ENCODE measurements at regions not wholly inside any gene's neighbourhood (a gene's known extent, or its start where the extent isn't known, plus 50 kb on each side); places are given as distances from the start of the nearest gene placed in this dataset.

GRCh38 chr17:6286233-6286632 is 148.7 kb downstream of the AIPL1 start:
- CTCF ChIA-PET (ENCODE audit: partially characterized antibody): interaction anchor here (0.6 kb wide), 1 partner anchor 976 kb away, joined by 3 read pairs; no protein-coding TSS in a partner anchor
- intact Hi-C loops (cut with micrococcal nuclease): no loop called here
- DNase-seq: no peak

GRCh38 chr17:6285486-6285885 is 149.4 kb downstream of the AIPL1 start:
- peaks cover 6 to 7% of the 10 kb centered on the region in 2 donors for H3K27me3 Mint-ChIP-seq
- H3K27ac Mint-ChIP-seq: no peak overlapping the region
- DNase-seq: no peak
- intact Hi-C loops (cut with micrococcal nuclease): no loop called here
- no peaks in the 10 kb centered on the region for H3K9me3 Mint-ChIP-seq
- H3K27ac ChIP-seq (ENCODE audit: low read depth, low read length): no peak overlapping the region
- H3K4me1 Mint-ChIP-seq: no peaks in the 10 kb centered on the region
- H3K36me3 ChIP-seq (ENCODE audit: insufficient read depth, low read length): no peaks in the 10 kb centered on the region
- ChIA-PET CTCF (ENCODE audit: partially characterized antibody) (no interaction called here), POLR2A (ENCODE audit: partially characterized antibody) (no interaction called here)
- no peaks in the 10 kb centered on the region for H3K4me1 ChIP-seq (ENCODE audit: insufficient read depth, low read length)
- H3K4me3 Mint-ChIP-seq: no peak overlapping the region
- H3K4me3 ChIP-seq (ENCODE audit: low read length in 2 of 2): no peak overlapping the region
- no peaks in the 10 kb centered on the region for H3K36me3 Mint-ChIP-seq
- no peaks in the 10 kb centered on the region for H3K9me3 ChIP-seq (ENCODE audit: control insufficient read depth in 1 of 2, low read length in 2 of 2)
- H3K27me3 ChIP-seq (ENCODE audit: insufficient read depth, low read length): no peaks in the 10 kb centered on the region

More at GRCh38 chr17:6286233-6286632, 148.7 kb downstream of the AIPL1 start:
- Mint-ChIP-seq H3K27me3 (peaks cover 3 to 7% of the 10 kb centered on the region in 2 donors), H3K4me3 (no peak overlapping the region), H3K36me3 (no peaks in the 10 kb centered on the region), H3K9me3 (no peaks in the 10 kb centered on the region), H3K27ac (no peak overlapping the region), H3K4me1 (no peaks in the 10 kb centered on the region)
- H3K4me1 ChIP-seq (ENCODE audit: insufficient read depth, low read length): no peaks in the 10 kb centered on the region
- no peaks in the 10 kb centered on the region for H3K36me3 ChIP-seq (ENCODE audit: insufficient read depth, low read length)
- no peaks in the 10 kb centered on the region for H3K27me3 ChIP-seq (ENCODE audit: insufficient read depth, low read length)
- no peak overlapping the region for H3K4me3 ChIP-seq (ENCODE audit: low read length in 2 of 2)
- no peaks in the 10 kb centered on the region for H3K9me3 ChIP-seq (ENCODE audit: control insufficient read depth in 1 of 2, low read length in 2 of 2)
- no peak overlapping the region for H3K27ac ChIP-seq (ENCODE audit: low read depth, low read length)
- POLR2A ChIA-PET (ENCODE audit: partially characterized antibody): no interaction called here

GRCh38 chr17:6279659-6280058 is 155.3 kb downstream of the AIPL1 start:
- Mint-ChIP-seq H3K36me3 (no peaks in the 10 kb centered on the region), H3K27ac (no peak overlapping the region), H3K4me1 (no peaks in the 10 kb centered on the region), H3K27me3 (peaks cover 5 to 6% of the 10 kb centered on the region in 2 donors), H3K4me3 (no peak overlapping the region), H3K9me3 (no peaks in the 10 kb centered on the region)
- Histone ChIP-seq H3K9me3 (ENCODE audit: control insufficient read depth in 1 of 2, low read length in 2 of 2) (no peaks in the 10 kb centered on the region), H3K27me3 (ENCODE audit: insufficient read depth, low read length) (no peaks in the 10 kb centered on the region), H3K4me3 (ENCODE audit: low read length in 2 of 2) (no peak overlapping the region), H3K4me1 (ENCODE audit: insufficient read depth, low read length) (no peaks in the 10 kb centered on the region), H3K27ac (ENCODE audit: low read depth, low read length) (no peak overlapping the region), H3K36me3 (ENCODE audit: insufficient read depth, low read length) (no peaks in the 10 kb centered on the region)
- ChIA-PET CTCF (ENCODE audit: partially characterized antibody) (no interaction called here), POLR2A (ENCODE audit: partially characterized antibody) (no interaction called here)
- intact Hi-C loops (cut with micrococcal nuclease): no loop called here
- no peak for DNase-seq

GRCh38 chr17:6278376-6278775 is 156.5 kb downstream of the AIPL1 start:
- Mint-ChIP-seq H3K9me3 (no peaks in the 10 kb centered on the region), H3K27ac (no peak overlapping the region), H3K4me1 (no peaks in the 10 kb centered on the region), H3K36me3 (no peaks in the 10 kb centered on the region), H3K27me3 (peaks cover 3 to 7% of the 10 kb centered on the region in 2 donors), H3K4me3 (no peak overlapping the region)
- intact Hi-C loops (cut with micrococcal nuclease): no loop called here
- Histone ChIP-seq H3K9me3 (ENCODE audit: control insufficient read depth in 1 of 2, low read length in 2 of 2) (no peaks in the 10 kb centered on the region), H3K4me3 (ENCODE audit: low read length in 2 of 2) (no peak overlapping the region), H3K27ac (ENCODE audit: low read depth, low read length) (no peak overlapping the region), H3K27me3 (ENCODE audit: insufficient read depth, low read length) (no peaks in the 10 kb centered on the region), H3K4me1 (ENCODE audit: insufficient read depth, low read length) (no peaks in the 10 kb centered on the region), H3K36me3 (ENCODE audit: insufficient read depth, low read length) (no peaks in the 10 kb centered on the region)
- no peak for DNase-seq
- POLR2A ChIA-PET (ENCODE audit: partially characterized antibody): no interaction called here
- CTCF ChIA-PET (ENCODE audit: partially characterized antibody): no interaction called here

- no peak overlapping the region for H3K4me3 ChIP-seq (ENCODE audit: low read length in 2 of 2)
- ChIA-PET CTCF (ENCODE audit: partially characterized antibody) (no interaction called here), POLR2A (ENCODE audit: partially characterized antibody) (no interaction called here)
- no peaks in the 10 kb centered on the region for H3K27me3 ChIP-seq (ENCODE audit: insufficient read depth, low read length)
- no peak for DNase-seq
- intact Hi-C loops (cut with micrococcal nuclease): no loop called here
- H3K9me3 Mint-ChIP-seq: peaks cover 0 to 3% (median 0%) of the 10 kb centered on the region in 8 donors
- H3K4me1 Mint-ChIP-seq: no peaks in the 10 kb centered on the region
- no peaks in the 10 kb centered on the region for H3K9me3 ChIP-seq (ENCODE audit: control insufficient read depth in 1 of 2, low read length in 2 of 2)
- no peak overlapping the region for H3K4me3 Mint-ChIP-seq
- H3K36me3 ChIP-seq (ENCODE audit: insufficient read depth, low read length): no peaks in the 10 kb centered on the region
- no peak overlapping the region for H3K27ac Mint-ChIP-seq
- H3K27ac ChIP-seq (ENCODE audit: low read depth, low read length): no peak overlapping the region
- H3K36me3 Mint-ChIP-seq: no peaks in the 10 kb centered on the region
- H3K27me3 Mint-ChIP-seq: peaks cover under 1 to 11% of the 10 kb centered on the region in 2 donors
- no peaks in the 10 kb centered on the region for H3K4me1 ChIP-seq (ENCODE audit: insufficient read depth, low read length)
Measured at GRCh38 chr17:6276711-6277110, 158.2 kb downstream of the AIPL1 start.

- CTCF ChIA-PET (ENCODE audit: partially characterized antibody): no interaction called here
- Histone ChIP-seq H3K9me3 (ENCODE audit: control insufficient read depth in 1 of 2, low read length in 2 of 2) (no peaks in the 10 kb centered on the region), H3K4me1 (ENCODE audit: insufficient read depth, low read length) (no peaks in the 10 kb centered on the region), H3K4me3 (ENCODE audit: low read length in 2 of 2) (no peak overlapping the region), H3K27me3 (ENCODE audit: insufficient read depth, low read length) (no peaks in the 10 kb centered on the region), H3K27ac (ENCODE audit: low read depth, low read length) (no peak overlapping the region), H3K36me3 (ENCODE audit: insufficient read depth, low read length) (no peaks in the 10 kb centered on the region)
- Mint-ChIP-seq H3K27me3 (peaks cover 2 to 7% of the 10 kb centered on the region in 2 donors), H3K36me3 (no peaks in the 10 kb centered on the region), H3K27ac (no peak overlapping the region), H3K4me3 (no peak overlapping the region), H3K9me3 (peaks cover 0 to 4% (median under 1%) of the 10 kb centered on the region in 8 donors), H3K4me1 (no peaks in the 10 kb centered on the region)
- intact Hi-C loops (cut with micrococcal nuclease): no loop called here
- POLR2A ChIA-PET (ENCODE audit: partially characterized antibody): no interaction called here
- no peak for DNase-seq
Measured at GRCh38 chr17:6274310-6274709, 160.6 kb downstream of the AIPL1 start.

GRCh38 chr17:6269478-6269877 is 165.4 kb downstream of the AIPL1 start:
- Mint-ChIP-seq H3K27ac (no peak overlapping the region), H3K27me3 (peaks cover 6 to 13% of the 10 kb centered on the region in 2 donors), H3K36me3 (no peaks in the 10 kb centered on the region), H3K9me3 (peaks cover 0 to 11% (median 5%) of the 10 kb centered on the region in 8 donors), H3K4me1 (no peaks in the 10 kb centered on the region), H3K4me3 (no peak overlapping the region)
- DNase-seq: peak in 1 of 5 donors; percentile 4
- Histone ChIP-seq H3K4me3 (ENCODE audit: low read length in 2 of 2) (no peak overlapping the region), H3K36me3 (ENCODE audit: insufficient read depth, low read length) (no peaks in the 10 kb centered on the region), H3K4me1 (ENCODE audit: insufficient read depth, low read length) (no peaks in the 10 kb centered on the region), H3K9me3 (ENCODE audit: control insufficient read depth in 1 of 2, low read length in 2 of 2) (no peaks in the 10 kb centered on the region), H3K27ac (ENCODE audit: low read depth, low read length) (no peak overlapping the region), H3K27me3 (ENCODE audit: insufficient read depth, low read length) (no peaks in the 10 kb centered on the region)
- intact Hi-C loops (cut with micrococcal nuclease): no loop called here
- ChIA-PET POLR2A (ENCODE audit: partially characterized antibody) (no interaction called here), CTCF (ENCODE audit: partially characterized antibody) (no interaction called here)

GRCh38 chr17:6261466-6261865 is 173.5 kb downstream of the AIPL1 start:
- no peak overlapping the region for H3K27ac ChIP-seq (ENCODE audit: low read depth, low read length)
- no peaks in the 10 kb centered on the region for H3K36me3 ChIP-seq (ENCODE audit: insufficient read depth, low read length)
- H3K9me3 Mint-ChIP-seq: peaks cover 0 to 9% (median 5%) of the 10 kb centered on the region in 8 donors
- H3K4me3 Mint-ChIP-seq: no peak overlapping the region
- H3K27me3 ChIP-seq (ENCODE audit: insufficient read depth, low read length): no peaks in the 10 kb centered on the region
- H3K36me3 Mint-ChIP-seq: no peaks in the 10 kb centered on the region
- H3K27me3 Mint-ChIP-seq: peaks cover 25 to 30% of the 10 kb centered on the region in 2 donors
- no peak overlapping the region for H3K27ac Mint-ChIP-seq
- no peak for DNase-seq
- H3K4me3 ChIP-seq (ENCODE audit: low read length in 2 of 2): no peak overlapping the region
- H3K4me1 Mint-ChIP-seq: no peaks in the 10 kb centered on the region
- CTCF ChIA-PET (ENCODE audit: partially characterized antibody): no interaction called here
- POLR2A ChIA-PET (ENCODE audit: partially characterized antibody): no interaction called here
- intact Hi-C loops (cut with micrococcal nuclease): no loop called here
- no peaks in the 10 kb centered on the region for H3K9me3 ChIP-seq (ENCODE audit: control insufficient read depth in 1 of 2, low read length in 2 of 2)
- no peaks in the 10 kb centered on the region for H3K4me1 ChIP-seq (ENCODE audit: insufficient read depth, low read length)
